ENCODE measurements at regions not wholly inside any gene's neighbourhood (a gene's known extent, or its start where the extent isn't known, plus 50 kb on each side); places are given as distances from the start of the nearest gene placed in this dataset.

DNA sequence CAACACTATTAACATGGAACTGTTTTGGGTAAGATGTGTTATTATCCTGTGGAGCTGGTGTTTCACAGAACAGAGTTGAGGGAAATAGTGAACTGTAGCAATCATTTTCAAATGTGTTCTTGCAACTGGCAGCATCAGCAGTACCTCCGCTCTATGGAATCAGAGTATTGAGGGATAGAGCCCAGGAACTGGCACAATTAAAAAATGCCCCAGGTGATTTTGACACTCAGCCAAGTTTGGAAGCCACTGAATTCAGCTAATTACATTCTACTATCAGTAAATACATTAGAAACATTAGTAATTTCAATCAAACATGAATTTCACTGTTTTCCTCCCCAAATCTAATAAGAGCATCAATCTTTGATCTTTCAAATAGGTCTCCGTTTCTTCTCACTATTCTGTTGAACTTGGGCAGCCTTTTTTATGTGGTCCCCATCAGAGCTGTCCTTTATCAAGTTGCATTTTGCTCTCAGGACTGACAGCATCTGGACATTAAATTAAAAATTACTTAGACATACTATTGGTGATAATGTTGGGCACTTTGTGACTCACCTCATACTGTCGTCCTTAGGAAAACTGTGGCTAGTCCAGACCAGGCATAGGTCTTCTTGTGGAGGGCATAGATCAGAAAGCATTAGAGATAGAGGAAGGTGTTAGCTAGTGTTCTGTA is 251.5 kb downstream of the DHX35 start:
- TF ChIP-seq, protein P1, sequence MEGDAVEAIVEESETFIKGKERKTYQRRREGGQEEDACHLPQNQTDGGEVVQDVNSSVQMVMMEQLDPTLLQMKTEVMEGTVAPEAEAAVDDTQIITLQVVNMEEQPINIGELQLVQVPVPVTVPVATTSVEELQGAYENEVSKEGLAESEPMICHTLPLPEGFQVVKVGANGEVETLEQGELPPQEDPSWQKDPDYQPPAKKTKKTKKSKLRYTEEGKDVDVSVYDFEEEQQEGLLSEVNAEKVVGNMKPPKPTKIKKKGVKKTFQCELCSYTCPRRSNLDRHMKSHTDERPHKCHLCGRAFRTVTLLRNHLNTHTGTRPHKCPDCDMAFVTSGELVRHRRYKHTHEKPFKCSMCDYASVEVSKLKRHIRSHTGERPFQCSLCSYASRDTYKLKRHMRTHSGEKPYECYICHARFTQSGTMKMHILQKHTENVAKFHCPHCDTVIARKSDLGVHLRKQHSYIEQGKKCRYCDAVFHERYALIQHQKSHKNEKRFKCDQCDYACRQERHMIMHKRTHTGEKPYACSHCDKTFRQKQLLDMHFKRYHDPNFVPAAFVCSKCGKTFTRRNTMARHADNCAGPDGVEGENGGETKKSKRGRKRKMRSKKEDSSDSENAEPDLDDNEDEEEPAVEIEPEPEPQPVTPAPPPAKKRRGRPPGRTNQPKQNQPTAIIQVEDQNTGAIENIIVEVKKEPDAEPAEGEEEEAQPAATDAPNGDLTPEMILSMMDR (IDR thresholded peaks at IDR 0.05; ENCODE audit: insufficient read depth, low read length, poor library complexity, severe bottlenecking): no peak
- no peak for TF ChIP-seq EZH2phosphoT487 (conservative IDR thresholded peaks at IDR 0.05; ENCODE audit: low read length)

Measured in SU-DHL-6 (cell line).